OCI-LY7 (cell line): ENCODE measurements at regions not wholly inside any gene's neighbourhood (a gene's known extent, or its start where the extent isn't known, plus 50 kb on each side); places are given as distances from the start of the nearest gene placed in this dataset.

Source experiments
- CTCF ChIP-seq: fragments of 200-600 bp; sonication (generic); conservative IDR thresholded peaks from 2 replicates; pipeline ENCODE4 v1.5.1; 2014; ENCODE audit warnings: mild to moderate bottlenecking, antibody characterized with exemption, low read length, moderate library complexity, mixed read lengths
- EZH2phosphoT487 ChIP-seq: fragments of 200-600 bp; sonication (generic); IDR thresholded peaks from 2 replicates; pipeline ENCODE4 v1.6.1; 2018; ENCODE audit warnings: low read depth, borderline replicate concordance, mild to moderate bottlenecking, mixed run types, antibody characterized with exemption, low read length, moderate library complexity, mixed read lengths

- TF ChIP-seq CTCF, result no peak
- TF ChIP-seq EZH2phosphoT487, result no peak
These were observed 59.0 kb upstream of the IFFO2 start for GRCh38 chr1:19015476-19015875.
